Peyer's patch (tissue), 4 donors: ENCODE measurements at regions not wholly inside any gene's neighbourhood (a gene's known extent, or its start where the extent isn't known, plus 50 kb on each side); places are given as distances from the start of the nearest gene placed in this dataset.

Source experiments
- POLR2A ChIP-seq, 2 donors: fragments of 450-650 bp; IDR thresholded peaks; one replicate each; pipeline ENCODE4 v1.5.1; 2017; ENCODE audit warnings: antibody characterized with exemption in 2 of 2, mild to moderate bottlenecking in 2 of 2, moderate library complexity in 2 of 2
- TF ChIP-seq, protein P1 (sequence below), 6 experiments: fragments of 450-650 bp in 4 of 6; fragments of 200-600 bp in 2 of 6; sonication (generic) in 1 of 6; IDR thresholded peaks; one replicate each; pipeline ENCODE4 v1.5.1; 2017 to 2019; ENCODE audit warnings: antibody characterized with exemption in 6 of 6, mild to moderate bottlenecking in 3 of 6, moderate library complexity in 1 of 6

- TF ChIP-seq, protein P1, sequence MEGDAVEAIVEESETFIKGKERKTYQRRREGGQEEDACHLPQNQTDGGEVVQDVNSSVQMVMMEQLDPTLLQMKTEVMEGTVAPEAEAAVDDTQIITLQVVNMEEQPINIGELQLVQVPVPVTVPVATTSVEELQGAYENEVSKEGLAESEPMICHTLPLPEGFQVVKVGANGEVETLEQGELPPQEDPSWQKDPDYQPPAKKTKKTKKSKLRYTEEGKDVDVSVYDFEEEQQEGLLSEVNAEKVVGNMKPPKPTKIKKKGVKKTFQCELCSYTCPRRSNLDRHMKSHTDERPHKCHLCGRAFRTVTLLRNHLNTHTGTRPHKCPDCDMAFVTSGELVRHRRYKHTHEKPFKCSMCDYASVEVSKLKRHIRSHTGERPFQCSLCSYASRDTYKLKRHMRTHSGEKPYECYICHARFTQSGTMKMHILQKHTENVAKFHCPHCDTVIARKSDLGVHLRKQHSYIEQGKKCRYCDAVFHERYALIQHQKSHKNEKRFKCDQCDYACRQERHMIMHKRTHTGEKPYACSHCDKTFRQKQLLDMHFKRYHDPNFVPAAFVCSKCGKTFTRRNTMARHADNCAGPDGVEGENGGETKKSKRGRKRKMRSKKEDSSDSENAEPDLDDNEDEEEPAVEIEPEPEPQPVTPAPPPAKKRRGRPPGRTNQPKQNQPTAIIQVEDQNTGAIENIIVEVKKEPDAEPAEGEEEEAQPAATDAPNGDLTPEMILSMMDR (IDR thresholded peaks at IDR 0.05) = no peak
- no peak for TF ChIP-seq POLR2A (IDR thresholded peaks at IDR 0.05)
Observed at GRCh38 chr12:114192549-114192948, 213.4 kb downstream of the TBX5 start.
